Testis (tissue), 2 donors: ENCODE measurements at regions not wholly inside any gene's neighbourhood (a gene's known extent, or its start where the extent isn't known, plus 50 kb on each side); places are given as distances from the start of the nearest gene placed in this dataset.

ENCODE experiments used
- POLR2A ChIP-seq: fragments of 450-650 bp; IDR thresholded peaks from one replicate; pipeline ENCODE4 v1.6.1; 2017; ENCODE audit warnings: antibody characterized with exemption, mild to moderate bottlenecking, moderate library complexity
- TF ChIP-seq, protein P1 (sequence below), 3 experiments: fragments of 450-650 bp in 2 of 3; fragments of 200-600 bp in 1 of 3; sonication (generic) in 1 of 3; IDR thresholded peaks; one replicate each; pipeline ENCODE4 v1.5.1; 2016 to 2019; ENCODE audit warnings: antibody characterized with exemption in 3 of 3, mild to moderate bottlenecking in 2 of 3, moderate library complexity in 1 of 3

DNA sequence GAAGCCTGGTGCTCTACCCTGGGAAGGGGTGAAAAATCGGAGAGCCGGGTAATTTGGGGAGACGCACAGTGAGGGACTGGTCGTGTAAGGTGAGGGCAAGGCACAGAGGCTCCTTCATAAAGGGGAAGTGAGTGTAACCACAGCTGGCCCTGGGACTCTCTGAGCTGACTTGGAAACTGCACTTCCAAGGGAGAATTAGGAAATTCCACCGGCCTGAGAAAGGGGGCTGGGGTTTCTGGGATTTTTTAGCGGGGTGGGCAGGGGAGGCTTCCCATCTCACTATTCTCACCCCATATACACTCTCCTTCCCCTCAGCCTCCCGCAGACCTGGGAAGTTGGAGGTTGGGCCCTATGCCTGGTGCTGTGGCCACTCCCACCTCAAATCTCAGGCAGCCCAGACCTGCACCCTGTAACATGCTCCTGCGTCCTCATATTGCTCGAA lies 88.3 kb upstream of the IPO9 start:
- TF ChIP-seq, protein P1, sequence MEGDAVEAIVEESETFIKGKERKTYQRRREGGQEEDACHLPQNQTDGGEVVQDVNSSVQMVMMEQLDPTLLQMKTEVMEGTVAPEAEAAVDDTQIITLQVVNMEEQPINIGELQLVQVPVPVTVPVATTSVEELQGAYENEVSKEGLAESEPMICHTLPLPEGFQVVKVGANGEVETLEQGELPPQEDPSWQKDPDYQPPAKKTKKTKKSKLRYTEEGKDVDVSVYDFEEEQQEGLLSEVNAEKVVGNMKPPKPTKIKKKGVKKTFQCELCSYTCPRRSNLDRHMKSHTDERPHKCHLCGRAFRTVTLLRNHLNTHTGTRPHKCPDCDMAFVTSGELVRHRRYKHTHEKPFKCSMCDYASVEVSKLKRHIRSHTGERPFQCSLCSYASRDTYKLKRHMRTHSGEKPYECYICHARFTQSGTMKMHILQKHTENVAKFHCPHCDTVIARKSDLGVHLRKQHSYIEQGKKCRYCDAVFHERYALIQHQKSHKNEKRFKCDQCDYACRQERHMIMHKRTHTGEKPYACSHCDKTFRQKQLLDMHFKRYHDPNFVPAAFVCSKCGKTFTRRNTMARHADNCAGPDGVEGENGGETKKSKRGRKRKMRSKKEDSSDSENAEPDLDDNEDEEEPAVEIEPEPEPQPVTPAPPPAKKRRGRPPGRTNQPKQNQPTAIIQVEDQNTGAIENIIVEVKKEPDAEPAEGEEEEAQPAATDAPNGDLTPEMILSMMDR (IDR thresholded peaks at IDR 0.05) = no peak
- no peak for TF ChIP-seq POLR2A
